Neural crest cell (in vitro differentiated cells): ENCODE measurements at regions not wholly inside any gene's neighbourhood (a gene's known extent, or its start where the extent isn't known, plus 50 kb on each side); places are given as distances from the start of the nearest gene placed in this dataset.
A peak's percentile ranks its signal among the peaks of the same experiment; 100 is the strongest.

Experiments used
- DNase-seq: peaks from one replicate; pipeline ENCODE4 v3.0.0; 2021; ENCODE audit warnings: low read depth, mixed read lengths, low spot score
- H3K27ac Mint-ChIP-seq: one replicate; pipeline ENCODE4 v1.8.0; 2021; ENCODE audit warnings: mild to moderate bottlenecking, mixed read lengths; ENCODE audit not compliant: unreplicated experiment
- H3K27me3 Mint-ChIP-seq: 2 replicates; pipeline ENCODE4 v1.8.0; 2021; ENCODE audit warnings: low read depth, mild to moderate bottlenecking, mixed read lengths
- H3K36me3 Mint-ChIP-seq: 2 replicates; pipeline ENCODE4 v1.8.0; 2021; ENCODE audit warnings: low read depth, mild to moderate bottlenecking, mixed read lengths
- H3K4me1 Mint-ChIP-seq: 2 replicates; pipeline ENCODE4 v1.8.0; 2021; ENCODE audit warnings: mixed read lengths
- H3K4me3 Mint-ChIP-seq: one replicate; pipeline ENCODE4 v1.8.0; 2021; ENCODE audit warnings: mild to moderate bottlenecking, mixed read lengths
- H3K9me3 Mint-ChIP-seq: 2 replicates; pipeline ENCODE4 v1.8.0; 2021; ENCODE audit warnings: mixed read lengths
- TF ChIP-seq, protein P1 (sequence below): fragments of 200-600 bp; sonication (generic); conservative IDR thresholded peaks from 2 replicates; pipeline ENCODE4 v1.5.0; 2021; ENCODE audit warnings: antibody characterized with exemption, mild to moderate bottlenecking

DNA sequence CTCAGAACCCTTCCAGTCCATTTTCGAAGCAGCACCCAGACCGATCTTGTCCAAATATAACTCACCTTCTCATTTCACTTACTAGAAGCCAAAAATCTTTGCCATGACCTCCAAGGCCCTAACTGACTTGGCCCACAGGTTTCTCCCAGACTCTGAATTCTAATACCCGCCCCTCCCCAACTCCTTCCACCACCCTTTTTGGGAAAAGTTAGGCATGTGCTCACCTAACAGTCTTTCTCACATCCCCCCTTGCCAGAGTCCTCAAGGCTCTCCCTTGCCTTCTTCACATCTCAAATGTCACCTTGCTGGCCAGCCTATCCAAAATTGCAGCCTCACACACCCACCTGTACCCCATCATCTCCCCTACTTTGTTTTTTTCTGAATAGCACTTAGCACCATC lies 369.3 kb downstream of the NXPE2 start:
- Mint-ChIP-seq H3K36me3 (no peaks in the 10 kb centered on the region), H3K4me1 (peaks cover 27% of the 10 kb centered on the region), H3K9me3 (no peaks in the 10 kb centered on the region), H3K27ac (no peak overlapping the region), H3K27me3 (peaks cover 19% of the 10 kb centered on the region), H3K4me3 (no peak overlapping the region)
- TF ChIP-seq, protein P1, sequence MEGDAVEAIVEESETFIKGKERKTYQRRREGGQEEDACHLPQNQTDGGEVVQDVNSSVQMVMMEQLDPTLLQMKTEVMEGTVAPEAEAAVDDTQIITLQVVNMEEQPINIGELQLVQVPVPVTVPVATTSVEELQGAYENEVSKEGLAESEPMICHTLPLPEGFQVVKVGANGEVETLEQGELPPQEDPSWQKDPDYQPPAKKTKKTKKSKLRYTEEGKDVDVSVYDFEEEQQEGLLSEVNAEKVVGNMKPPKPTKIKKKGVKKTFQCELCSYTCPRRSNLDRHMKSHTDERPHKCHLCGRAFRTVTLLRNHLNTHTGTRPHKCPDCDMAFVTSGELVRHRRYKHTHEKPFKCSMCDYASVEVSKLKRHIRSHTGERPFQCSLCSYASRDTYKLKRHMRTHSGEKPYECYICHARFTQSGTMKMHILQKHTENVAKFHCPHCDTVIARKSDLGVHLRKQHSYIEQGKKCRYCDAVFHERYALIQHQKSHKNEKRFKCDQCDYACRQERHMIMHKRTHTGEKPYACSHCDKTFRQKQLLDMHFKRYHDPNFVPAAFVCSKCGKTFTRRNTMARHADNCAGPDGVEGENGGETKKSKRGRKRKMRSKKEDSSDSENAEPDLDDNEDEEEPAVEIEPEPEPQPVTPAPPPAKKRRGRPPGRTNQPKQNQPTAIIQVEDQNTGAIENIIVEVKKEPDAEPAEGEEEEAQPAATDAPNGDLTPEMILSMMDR = no peak
- no peak for DNase-seq

DNA sequence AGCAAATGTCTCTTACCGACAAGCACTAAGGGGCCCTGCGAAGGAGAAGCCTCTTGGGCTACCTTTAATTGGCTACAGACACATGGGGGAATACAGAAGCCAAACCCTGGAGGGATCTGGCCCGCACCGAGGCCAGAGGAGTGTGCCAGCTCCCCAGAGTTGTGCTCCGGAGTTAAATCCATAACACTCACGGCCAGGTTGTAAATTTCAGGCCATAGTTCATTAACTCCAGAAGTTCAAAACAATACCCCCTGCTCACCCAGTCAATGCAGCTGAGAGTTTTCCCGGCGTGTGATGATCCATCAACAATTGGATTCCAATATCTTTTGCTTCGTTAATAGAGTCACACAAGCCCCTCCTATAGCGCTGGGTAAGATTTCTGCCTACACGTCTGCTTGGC lies 371.5 kb downstream of the NXPE2 start:
- TF ChIP-seq, protein P1 = no peak
- Mint-ChIP-seq H3K36me3 (no peaks in the 10 kb centered on the region), H3K27ac (no peak overlapping the region)

DNA sequence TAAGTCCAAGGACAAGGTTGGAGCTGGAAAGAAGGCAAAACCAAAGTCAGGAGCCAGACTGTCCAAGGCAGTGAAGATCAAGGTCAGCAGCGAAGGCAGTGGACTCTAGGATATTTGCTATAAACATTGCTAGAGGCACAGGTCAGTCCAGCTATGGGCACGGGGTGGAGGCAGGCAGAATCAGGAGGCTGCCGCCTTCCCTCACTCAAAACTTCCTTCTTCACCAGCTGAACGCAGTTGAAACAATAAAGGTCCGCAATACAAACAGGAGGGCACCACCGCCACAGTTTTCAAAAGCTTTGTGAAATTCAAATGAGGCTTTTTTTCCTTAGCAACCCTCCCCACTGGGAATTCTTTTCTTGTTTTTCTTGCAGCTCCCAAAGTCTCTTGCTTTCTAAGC lies 372.4 kb downstream of the NXPE2 start:
- no peak for DNase-seq
- Mint-ChIP-seq H3K4me3 (peak overlapping the region; percentile 6), H3K36me3 (no peaks in the 10 kb centered on the region), H3K27ac (peak overlapping the region; percentile 14), H3K9me3 (no peaks in the 10 kb centered on the region), H3K27me3 (peaks cover 19% of the 10 kb centered on the region), H3K4me1 (peaks cover 24% of the 10 kb centered on the region)
- TF ChIP-seq, protein P1 = no peak

More for the DNA sequence above, 371.5 kb downstream of the NXPE2 start:
- Mint-ChIP-seq H3K9me3 (no peaks in the 10 kb centered on the region), H3K4me3 (no peak overlapping the region), H3K27me3 (peaks cover 19% of the 10 kb centered on the region), H3K4me1 (peaks cover 27% of the 10 kb centered on the region)
- DNase-seq = no peak

DNA sequence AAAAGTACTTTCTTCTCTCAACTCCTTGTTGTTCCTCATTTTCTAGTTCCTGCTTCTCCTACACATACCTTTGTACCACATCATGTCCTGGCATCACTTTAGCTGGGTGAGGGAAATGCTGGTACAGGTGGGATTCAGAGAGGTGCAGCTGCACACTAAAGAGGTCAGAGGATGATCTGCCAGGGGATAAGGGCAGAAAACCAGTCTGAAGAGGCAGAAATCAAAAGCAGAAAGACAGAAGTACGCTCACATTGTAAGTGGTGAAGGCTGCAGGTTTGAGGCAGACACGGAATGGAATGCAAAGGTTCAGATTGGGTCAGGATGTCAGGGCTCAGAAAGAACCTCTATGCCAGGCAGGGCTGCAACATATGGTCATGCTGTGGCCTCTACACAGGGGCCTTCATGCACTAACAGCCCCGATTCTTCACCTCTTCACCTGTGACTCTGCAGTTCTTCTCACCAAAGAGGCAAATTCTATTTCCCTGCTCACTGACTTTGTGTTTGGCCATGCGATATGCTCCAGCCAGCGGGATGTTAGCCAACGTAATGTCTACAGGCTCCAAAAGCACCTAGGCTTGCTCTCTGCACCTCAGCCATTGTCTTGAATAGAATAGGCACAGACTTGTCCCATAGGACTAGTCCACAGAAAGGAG lies 373.7 kb downstream of the NXPE2 start:
- H3K4me3 Mint-ChIP-seq = no peak overlapping the region
- TF ChIP-seq, protein P1 = no peak
- peaks cover 24% of the 10 kb centered on the region for H3K4me1 Mint-ChIP-seq
- peaks cover 4% of the 10 kb centered on the region for H3K36me3 Mint-ChIP-seq
- no peak for DNase-seq
- H3K9me3 Mint-ChIP-seq = peaks cover 9% of the 10 kb centered on the region
- H3K27me3 Mint-ChIP-seq = peaks cover 19% of the 10 kb centered on the region
- H3K27ac Mint-ChIP-seq = no peak overlapping the region

DNA sequence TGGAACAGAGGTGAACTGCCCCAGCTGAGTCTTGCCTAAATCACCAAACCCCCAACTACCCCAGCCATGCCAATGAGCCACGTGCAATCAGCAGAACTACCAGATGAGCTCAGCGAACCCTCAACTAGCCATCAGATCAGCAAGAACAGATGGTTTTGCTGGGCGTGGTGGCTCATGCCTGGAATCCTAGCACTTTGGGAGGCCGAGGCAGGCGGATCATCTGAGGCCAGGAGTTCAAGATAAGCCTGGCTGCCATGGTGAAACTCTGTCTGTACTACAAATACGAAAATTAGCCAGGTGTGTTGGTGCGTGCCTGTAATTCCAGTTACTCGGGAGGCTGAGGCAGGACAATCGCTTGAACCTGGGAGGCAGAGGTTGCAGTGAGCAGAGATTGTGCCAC lies 374.3 kb downstream of the NXPE2 start:
- H3K9me3 Mint-ChIP-seq = peaks cover 13% of the 10 kb centered on the region

More for the DNA sequence above, 374.3 kb downstream of the NXPE2 start:
- Mint-ChIP-seq H3K36me3 (peaks cover 4% of the 10 kb centered on the region), H3K4me3 (no peak overlapping the region), H3K27ac (no peak overlapping the region), H3K27me3 (peaks cover 21% of the 10 kb centered on the region), H3K4me1 (peaks cover 24% of the 10 kb centered on the region)
- no peak for DNase-seq
- TF ChIP-seq, protein P1 = no peak
